Inferior parietal cortex (tissue), 1 donor: ENCODE measurements at regions not wholly inside any gene's neighbourhood (a gene's known extent, or its start where the extent isn't known, plus 50 kb on each side); places are given as distances from the start of the nearest gene placed in this dataset.

Source experiments
- DNase-seq: peaks from one replicate; pipeline ENCODE4 v3.0.0-alpha.2; 2016; ENCODE audit errors: extremely low spot score

GRCh38 chr2:49259926-49260325 is 105.6 kb upstream of the FSHR start:
- no peak for DNase-seq

GRCh38 chr2:49255409-49255971 is 101.2 kb upstream of the FSHR start:
- DNase-seq: no peak

- DNase-seq: no peak
Observed at GRCh38 chr2:49254401-49254800, 100.1 kb upstream of the FSHR start.

GRCh38 chr2:49251766-49252165 is 97.5 kb upstream of the FSHR start:
- no peak for DNase-seq

GRCh38 chr2:49251251-49251650 is 96.9 kb upstream of the FSHR start:
- DNase-seq: no peak

GRCh38 chr2:49248506-49248905 is 94.2 kb upstream of the FSHR start:
- no peak for DNase-seq

GRCh38 chr2:49241991-49242390 is 87.7 kb upstream of the FSHR start:
- DNase-seq: no peak

GRCh38 chr2:49241501-49241900 is 87.2 kb upstream of the FSHR start:
- DNase-seq: no peak

GRCh38 chr2:49240608-49241007 is 86.3 kb upstream of the FSHR start:
- DNase-seq: no peak

GRCh38 chr2:49238604-49238960 is 84.3 kb upstream of the FSHR start:
- DNase-seq: no peak

GRCh38 chr2:49237867-49238603 is 83.7 kb upstream of the FSHR start:
- DNase-seq: no peak

GRCh38 chr2:49236316-49236715 is 82.0 kb upstream of the FSHR start:
- DNase-seq: no peak

- no peak for DNase-seq
Observed at GRCh38 chr2:49226360-49226759, 72.0 kb upstream of the FSHR start.

GRCh38 chr2:49225126-49225525 is 70.8 kb upstream of the FSHR start:
- DNase-seq: no peak

- no peak for DNase-seq
Observed at GRCh38 chr2:49224426-49225010, 70.2 kb upstream of the FSHR start.

GRCh38 chr2:49222975-49223528 is 68.7 kb upstream of the FSHR start:
- DNase-seq: no peak

- no peak for DNase-seq
Observed at GRCh38 chr2:49219741-49220140, 65.4 kb upstream of the FSHR start.

- no peak for DNase-seq
Observed at GRCh38 chr2:49210191-49210590, 55.9 kb upstream of the FSHR start.

- no peak for DNase-seq
Observed at GRCh38 chr2:49207204-49207603, 52.9 kb upstream of the FSHR start.
